C1 segment of cervical spinal cord (tissue), 14 donors: ENCODE measurements at regions not wholly inside any gene's neighbourhood (a gene's known extent, or its start where the extent isn't known, plus 50 kb on each side); places are given as distances from the start of the nearest gene placed in this dataset.
A peak's percentile ranks its signal among the peaks of the same experiment; 100 is the strongest.
"Not testable (repeated sequence)": the region's sequence is repeated elsewhere in the genome, so short reads cannot be mapped to it uniquely, and the experiment has no call there.

ENCODE experiments used
- DNase-seq, 14 donors: peaks; one replicate each; lab custom pipeline; 2025; lab: John Stamatoyannopoulos, UW

GRCh38 chr6:72457738-72458137 is 164.1 kb upstream of the KCNQ5 start:
- DNase-seq: no peak

DNA sequence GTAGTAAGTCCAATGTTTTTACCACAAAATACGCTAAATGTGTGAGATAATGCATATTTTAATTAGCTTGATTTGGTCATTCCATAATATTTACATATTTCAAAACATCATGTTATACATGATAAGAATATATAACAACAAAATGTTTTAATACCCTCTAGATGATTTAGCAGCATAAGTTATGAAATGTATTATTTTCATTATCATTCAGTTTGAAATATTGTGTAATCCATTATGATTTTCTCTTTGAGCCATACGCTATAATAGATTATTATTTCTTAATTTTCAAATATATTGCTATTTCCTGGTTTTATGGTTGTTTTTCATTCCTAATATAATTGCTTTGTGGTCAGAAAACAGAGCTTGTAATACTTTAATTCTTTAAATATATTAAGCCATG is 163.3 kb upstream of the KCNQ5 start:
- DNase-seq: no peak

GRCh38 chr6:72461144-72461543 is 160.7 kb upstream of the KCNQ5 start:
- no peak for DNase-seq

DNA sequence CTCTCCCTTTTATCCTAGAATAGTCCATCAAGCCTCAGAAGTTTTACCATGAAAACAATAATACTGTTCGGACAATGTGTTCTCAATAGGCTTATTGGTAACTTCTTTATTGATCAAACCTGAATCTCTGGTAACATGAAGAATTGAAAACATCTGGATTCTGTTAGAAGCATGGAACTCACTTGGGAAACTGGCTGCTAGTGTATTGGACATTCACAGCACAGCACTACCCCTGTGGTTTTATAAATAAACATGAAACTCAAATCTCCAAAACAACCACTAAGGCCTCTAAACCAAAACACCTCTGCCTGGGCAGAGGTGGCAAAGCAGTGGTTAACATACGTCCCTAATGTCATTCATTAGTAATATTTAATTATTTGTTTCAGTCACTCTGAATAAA is 157.6 kb upstream of the KCNQ5 start:
- no peak for DNase-seq

DNA sequence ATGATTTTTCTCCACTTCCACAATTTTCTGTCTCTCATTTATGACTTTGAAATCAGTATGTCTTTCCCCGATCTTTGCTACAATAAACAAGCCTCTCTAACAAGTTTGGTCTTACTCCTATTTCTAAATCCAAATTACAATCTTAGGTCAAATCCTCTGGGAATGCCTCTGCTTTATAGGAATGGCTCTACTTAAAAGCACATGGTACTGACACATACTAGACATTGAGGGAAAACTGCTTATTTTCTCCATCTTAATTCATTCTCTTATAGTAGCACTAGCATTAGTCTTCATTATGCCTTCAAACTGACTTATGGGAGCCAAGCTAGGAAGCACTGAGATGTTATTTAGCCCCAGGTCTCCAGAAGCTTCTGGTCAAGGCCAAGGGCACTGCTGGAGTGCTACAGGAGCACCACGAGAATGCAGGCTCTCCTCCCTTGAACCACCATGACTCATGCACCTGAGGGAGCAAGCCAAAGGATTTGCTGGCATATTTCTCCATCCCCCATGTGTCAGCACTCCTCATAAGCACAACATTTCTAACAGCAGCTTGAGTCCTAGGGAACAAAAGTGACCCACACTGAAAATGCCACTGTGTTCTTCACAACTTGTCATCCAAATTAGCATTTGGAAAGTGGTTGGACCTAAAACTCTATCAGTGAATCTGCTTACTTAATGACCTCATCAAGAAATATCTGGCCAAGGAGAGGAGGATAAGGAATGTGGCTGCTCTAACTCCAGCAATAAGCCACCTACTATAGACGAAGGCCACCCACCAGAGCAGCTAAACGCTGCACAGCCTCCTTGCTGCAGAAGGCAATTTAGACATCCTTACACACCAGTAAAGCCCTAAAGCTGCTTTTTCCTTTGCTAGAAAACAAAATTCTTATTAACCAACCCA is 156.8 kb upstream of the KCNQ5 start:
- no peak for DNase-seq

- no peak for DNase-seq
Observed at GRCh38 chr6:72466471-72466870, 155.4 kb upstream of the KCNQ5 start.

- DNase-seq: peak in 4 of 14 donors; percentile 1 to 52 (median 13)
Observed at GRCh38 chr6:72466971-72467566, 154.8 kb upstream of the KCNQ5 start.

GRCh38 chr6:72469406-72469983 is 152.4 kb upstream of the KCNQ5 start:
- DNase-seq: not testable (repeated sequence)

DNA sequence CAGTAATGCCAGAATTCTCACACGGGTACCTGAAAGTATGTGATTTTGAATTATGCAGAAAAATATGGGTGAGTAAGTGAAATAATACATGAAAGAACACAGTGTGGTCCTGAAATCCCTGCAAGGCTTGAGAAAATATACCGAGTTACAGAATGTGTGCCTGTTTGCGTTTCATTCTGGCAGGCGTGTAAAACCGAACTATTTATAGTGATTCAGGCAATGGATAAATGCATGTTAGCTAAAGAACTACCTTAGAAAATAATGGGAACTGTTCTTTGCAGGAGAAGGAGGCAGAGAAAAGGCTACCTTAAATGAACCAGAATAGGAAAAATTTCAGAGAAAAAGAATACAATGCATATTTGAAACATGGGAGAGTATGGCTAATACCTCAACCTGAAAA is 145.8 kb upstream of the KCNQ5 start:
- no peak for DNase-seq

- DNase-seq: no peak
Observed at GRCh38 chr6:72476646-72477045, 145.2 kb upstream of the KCNQ5 start.

DNA sequence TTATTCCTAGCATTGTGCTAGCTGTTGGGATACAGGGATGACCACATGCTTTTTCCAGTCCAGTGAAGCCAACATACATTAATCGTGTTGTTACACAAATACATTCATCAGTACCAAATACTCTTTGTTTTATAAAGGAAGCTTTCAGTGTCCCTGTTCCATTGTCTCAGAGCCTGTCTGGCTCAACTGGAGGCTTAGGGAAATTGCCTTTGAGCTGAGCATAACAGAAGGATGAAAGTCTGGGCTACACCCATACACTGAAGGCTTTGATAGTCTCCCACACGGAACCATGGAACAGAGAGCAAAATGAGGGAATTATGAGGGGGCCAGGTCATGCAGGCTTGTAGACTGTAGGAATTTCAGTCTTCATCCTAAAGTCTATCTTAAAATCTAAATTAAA is 126.4 kb upstream of the KCNQ5 start:
- DNase-seq: no peak

DNA sequence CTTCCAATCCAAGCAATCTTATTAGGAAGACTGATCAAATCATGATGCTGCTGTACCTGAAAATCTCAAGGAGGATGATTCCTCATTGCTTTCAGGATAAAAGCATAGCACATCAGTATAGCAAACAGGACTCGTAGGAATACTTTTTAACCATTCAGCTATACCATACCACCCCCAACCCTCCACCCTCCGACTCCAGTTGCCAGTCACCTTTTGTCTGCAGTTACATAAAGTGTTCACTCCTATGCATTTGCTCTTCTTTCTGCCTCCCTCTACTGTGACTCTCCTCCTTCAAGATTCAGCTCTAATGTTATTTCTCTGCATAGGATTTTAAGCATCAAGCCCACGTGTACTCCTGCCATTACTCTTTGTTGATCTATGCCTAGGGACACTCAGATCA is 124.7 kb upstream of the KCNQ5 start:
- no peak for DNase-seq

- no peak for DNase-seq
Observed at GRCh38 chr6:72500669-72501068, 121.2 kb upstream of the KCNQ5 start.

- no peak for DNase-seq
Observed at GRCh38 chr6:72504406-72504805, 117.5 kb upstream of the KCNQ5 start.

DNA sequence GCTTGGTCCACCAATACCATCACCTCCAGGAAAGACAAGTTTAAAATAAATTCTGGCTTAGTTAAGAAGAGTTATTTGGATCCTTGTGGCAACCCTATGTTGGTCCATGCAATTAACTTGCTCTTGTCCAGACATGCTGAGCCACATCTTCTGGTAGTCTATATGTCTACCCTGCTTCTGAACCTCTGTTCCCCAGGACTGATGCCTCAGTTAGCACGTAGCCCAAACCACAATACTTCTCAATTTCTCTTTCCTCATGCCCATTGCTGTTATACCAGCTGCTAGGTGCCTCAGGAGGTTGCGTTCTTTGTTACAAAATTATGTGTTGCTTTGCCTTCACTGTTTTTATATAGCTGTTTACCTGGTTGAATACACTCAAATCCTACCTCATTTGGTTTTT is 116.4 kb upstream of the KCNQ5 start:
- no peak for DNase-seq

DNA sequence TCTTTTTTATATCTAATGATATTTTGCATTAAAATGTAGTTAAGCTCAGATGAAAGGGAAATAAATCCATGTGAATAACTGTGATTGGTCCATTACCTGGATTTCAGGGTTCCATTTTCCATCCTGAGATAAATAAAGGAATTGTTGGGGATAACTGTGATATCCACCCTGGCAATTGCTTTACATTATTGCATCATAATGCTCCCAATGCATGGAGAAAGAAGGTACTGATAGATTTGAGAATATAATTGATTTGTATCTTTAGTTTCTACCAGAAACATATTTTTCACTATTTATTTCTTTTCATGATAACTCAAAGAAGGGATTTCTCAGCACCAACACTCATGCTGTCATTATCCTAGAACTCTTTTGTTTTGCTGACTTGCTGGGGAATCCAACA is 102.0 kb upstream of the KCNQ5 start:
- DNase-seq: no peak

- DNase-seq: no peak
Observed at GRCh38 chr6:72521684-72522083, 100.2 kb upstream of the KCNQ5 start.

DNA sequence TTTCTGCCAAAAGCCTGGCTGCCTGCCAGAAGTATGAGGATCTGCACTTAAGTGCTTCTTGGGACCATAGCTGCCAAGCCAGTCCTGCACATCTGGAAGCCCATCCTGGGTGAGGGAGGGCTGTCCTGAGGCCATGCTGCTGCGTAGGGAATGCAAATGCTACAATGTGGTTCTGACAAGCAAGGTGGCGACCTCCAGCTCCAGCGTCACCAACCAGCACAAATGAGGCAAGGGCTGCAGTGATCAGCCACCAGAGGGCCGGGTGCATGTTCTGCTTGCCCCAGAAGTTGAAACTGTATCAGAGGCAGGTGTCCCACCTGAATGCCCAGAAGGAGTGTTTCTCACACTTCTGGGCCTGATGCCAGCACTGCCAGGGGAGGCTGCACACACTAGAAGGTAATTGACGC is 99.1 kb upstream of the KCNQ5 start:
- DNase-seq: no peak

- DNase-seq: no peak
Observed at GRCh38 chr6:72524011-72524645, 97.7 kb upstream of the KCNQ5 start.

DNA sequence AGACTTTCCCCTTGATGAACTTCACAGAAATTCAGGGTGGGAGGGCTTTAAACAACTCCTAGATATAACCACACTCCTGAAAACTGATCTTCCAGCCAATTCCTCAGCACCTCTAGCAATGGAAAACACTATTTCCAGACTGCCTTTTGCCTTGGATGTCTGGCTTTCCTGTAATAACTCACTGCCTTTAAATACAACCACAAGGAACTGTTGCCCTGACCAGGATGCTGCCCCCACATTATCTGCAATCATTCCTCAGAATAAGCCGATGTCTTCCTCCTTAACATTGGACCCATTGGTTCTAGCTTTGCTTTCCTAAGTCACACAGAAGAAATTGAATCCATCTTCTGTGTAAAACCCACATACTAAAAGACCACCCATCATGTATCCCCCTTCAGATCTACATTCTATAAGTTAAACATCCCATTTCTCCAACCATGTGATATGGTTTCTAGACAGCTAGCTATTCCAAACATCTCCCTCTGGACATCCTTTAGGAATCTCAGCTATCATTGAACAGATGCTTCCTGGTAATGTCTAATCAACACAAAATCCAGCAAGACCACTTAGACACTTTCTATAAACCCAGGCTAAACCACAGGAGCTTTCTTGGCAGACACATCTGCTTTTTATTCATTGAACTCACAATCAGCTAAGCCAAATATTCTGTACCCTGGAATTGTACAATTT is 95.9 kb upstream of the KCNQ5 start:
- DNase-seq: no peak

DNA sequence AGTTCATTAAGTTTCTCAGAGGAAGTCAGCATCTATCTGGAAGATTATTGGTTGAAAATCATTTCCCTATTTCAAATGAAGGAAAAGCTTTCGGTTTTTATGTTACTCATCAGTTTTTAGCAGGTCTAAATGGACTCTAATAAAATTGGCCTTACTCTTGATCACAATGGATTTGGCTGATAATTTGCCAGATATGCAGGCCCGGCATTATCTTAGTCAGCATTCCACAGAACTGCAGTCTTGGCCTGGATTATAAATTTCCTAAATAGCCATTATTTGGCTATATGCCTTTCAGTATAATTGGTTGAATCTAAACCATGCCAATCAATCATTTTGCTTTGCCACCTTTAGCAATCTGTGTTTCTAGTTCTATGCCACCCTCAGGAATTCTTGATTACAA is 91.7 kb upstream of the KCNQ5 start:
- no peak for DNase-seq

DNA sequence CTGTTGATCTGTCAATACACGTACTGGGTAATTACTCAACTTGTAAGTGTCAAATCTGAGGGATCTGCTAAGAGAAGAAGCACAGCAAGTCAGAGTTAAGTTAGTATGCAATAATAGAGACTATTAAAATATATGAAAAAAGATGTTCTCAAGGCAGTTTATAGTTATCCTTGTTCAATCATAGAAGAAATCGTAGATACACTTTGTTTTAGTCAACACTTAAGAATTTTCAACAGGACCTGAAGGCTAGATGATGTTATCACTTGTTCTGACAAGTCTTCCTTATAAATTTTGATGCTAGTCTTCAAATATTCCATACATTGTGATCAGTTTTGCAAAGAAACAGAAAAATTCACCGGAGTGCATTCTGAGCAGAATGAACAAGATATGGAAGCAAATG is 91.1 kb upstream of the KCNQ5 start:
- no peak for DNase-seq
